ENCODE measurements at regions not wholly inside any gene's neighbourhood (a gene's known extent, or its start where the extent isn't known, plus 50 kb on each side); places are given as distances from the start of the nearest gene placed in this dataset.

GRCh38 chr1:72942008-72942407 lies 659.7 kb upstream of the NEGR1 start:
- TF ChIP-seq EZH2 (IDR thresholded peaks at IDR 0.05; ENCODE audit: borderline replicate concordance, low read length) (no peak), CTCF (IDR thresholded peaks at IDR 0.05; ENCODE audit: low read length) (no peak)
- Histone ChIP-seq H3K9me3 (ENCODE audit: low read length) (no peaks in the 10 kb centered on the region), H4K20me1 (ENCODE audit: insufficient read depth, low read length) (no peaks in the 10 kb centered on the region), H3K27ac (ENCODE audit: low read depth, low read length, poor library complexity, severe bottlenecking) (no peak overlapping the region), H3K4me2 (ENCODE audit: low read length) (no peak overlapping the region), H3F3A (ENCODE audit: insufficient read depth, low read length) (no peaks in the 10 kb centered on the region), H3K4me3 (ENCODE audit: low read depth, low read length, poor library complexity, severe bottlenecking) (no peak overlapping the region), H3K4me1 (ENCODE audit: insufficient read depth, low read length, severe bottlenecking) (no peaks in the 10 kb centered on the region), H3K36me3 (ENCODE audit: insufficient read depth, low read length) (no peaks in the 10 kb centered on the region), H2AFZ (ENCODE audit: low read length) (no peak overlapping the region), H3K79me2 (ENCODE audit: insufficient read depth, low read length) (no peaks in the 10 kb centered on the region), H3K9ac (ENCODE audit: low read length) (no peak overlapping the region), H3K9me2 (ENCODE audit: low read depth, low read length) (no peaks in the 10 kb centered on the region), H3K27me3 (ENCODE audit: insufficient read depth, low read length) (no peaks in the 10 kb centered on the region)

- no peaks in the 10 kb centered on the region for H3K27me3 ChIP-seq (ENCODE audit: insufficient read depth, low read length)
- H3K4me1 ChIP-seq (ENCODE audit: insufficient read depth, low read length, severe bottlenecking): no peaks in the 10 kb centered on the region
- no peaks in the 10 kb centered on the region for H3F3A ChIP-seq (ENCODE audit: insufficient read depth, low read length)
- H3K27ac ChIP-seq (ENCODE audit: low read depth, low read length, poor library complexity, severe bottlenecking): no peak overlapping the region
- no peak overlapping the region for H3K4me2 ChIP-seq (ENCODE audit: low read length)
- H3K9ac ChIP-seq (ENCODE audit: low read length): no peak overlapping the region
- no peaks in the 10 kb centered on the region for H4K20me1 ChIP-seq (ENCODE audit: insufficient read depth, low read length)
- TF ChIP-seq CTCF (IDR thresholded peaks at IDR 0.05; ENCODE audit: low read length) (no peak), EZH2 (IDR thresholded peaks at IDR 0.05; ENCODE audit: borderline replicate concordance, low read length) (no peak)
- no peaks in the 10 kb centered on the region for H3K9me2 ChIP-seq (ENCODE audit: low read depth, low read length)
- no peak overlapping the region for H2AFZ ChIP-seq (ENCODE audit: low read length)
- no peaks in the 10 kb centered on the region for H3K79me2 ChIP-seq (ENCODE audit: insufficient read depth, low read length)
- no peak overlapping the region for H3K4me3 ChIP-seq (ENCODE audit: low read depth, low read length, poor library complexity, severe bottlenecking)
- no peaks in the 10 kb centered on the region for H3K36me3 ChIP-seq (ENCODE audit: insufficient read depth, low read length)
- no peaks in the 10 kb centered on the region for H3K9me3 ChIP-seq (ENCODE audit: low read length)
Measured at GRCh38 chr1:72938408-72938807, 656.1 kb upstream of the NEGR1 start.

GRCh38 chr1:72937905-72938304 lies 655.6 kb upstream of the NEGR1 start:
- H3K27ac ChIP-seq (ENCODE audit: low read depth, low read length, poor library complexity, severe bottlenecking): no peak overlapping the region
- H3F3A ChIP-seq (ENCODE audit: insufficient read depth, low read length): no peaks in the 10 kb centered on the region
- H4K20me1 ChIP-seq (ENCODE audit: insufficient read depth, low read length): no peaks in the 10 kb centered on the region
- no peaks in the 10 kb centered on the region for H3K9me3 ChIP-seq (ENCODE audit: low read length)
- no peak overlapping the region for H3K4me2 ChIP-seq (ENCODE audit: low read length)
- no peaks in the 10 kb centered on the region for H3K79me2 ChIP-seq (ENCODE audit: insufficient read depth, low read length)
- H3K4me1 ChIP-seq (ENCODE audit: insufficient read depth, low read length, severe bottlenecking): no peaks in the 10 kb centered on the region
- H3K4me3 ChIP-seq (ENCODE audit: low read depth, low read length, poor library complexity, severe bottlenecking): no peak overlapping the region
- H3K27me3 ChIP-seq (ENCODE audit: insufficient read depth, low read length): no peaks in the 10 kb centered on the region
- H2AFZ ChIP-seq (ENCODE audit: low read length): no peak overlapping the region
- H3K36me3 ChIP-seq (ENCODE audit: insufficient read depth, low read length): no peaks in the 10 kb centered on the region
- H3K9me2 ChIP-seq (ENCODE audit: low read depth, low read length): no peaks in the 10 kb centered on the region
- H3K9ac ChIP-seq (ENCODE audit: low read length): no peak overlapping the region
- no peak for TF ChIP-seq EZH2 (IDR thresholded peaks at IDR 0.05; ENCODE audit: borderline replicate concordance, low read length)
- TF ChIP-seq CTCF (IDR thresholded peaks at IDR 0.05; ENCODE audit: low read length): no peak

All from OCI-LY1 (cell line).